GM18909 (cell line): ENCODE measurements at regions not wholly inside any gene's neighbourhood (a gene's known extent, or its start where the extent isn't known, plus 50 kb on each side); places are given as distances from the start of the nearest gene placed in this dataset.

Source experiments
- ATAC-seq: cut with Tn5 transposase; IDR thresholded peaks from one replicate; pipeline ENCODE4 v1.9.1; 2021; ENCODE audit warnings: mild to moderate bottlenecking; ENCODE audit not compliant: unreplicated experiment, poor library complexity

GRCh38 chr13:106310291-106310865, 225.1 kb downstream of the EFNB2 start:
- ATAC-seq = no peak

GRCh38 chr13:106306748-106307277, 228.6 kb downstream of the EFNB2 start:
- no peak for ATAC-seq

- no peak for ATAC-seq
Observed at GRCh38 chr13:106302843-106303242, 232.6 kb downstream of the EFNB2 start.

GRCh38 chr13:106302011-106302410, 233.5 kb downstream of the EFNB2 start:
- ATAC-seq = no peak

- ATAC-seq = no peak
Observed at GRCh38 chr13:106299621-106300020, 235.8 kb downstream of the EFNB2 start.

- no peak for ATAC-seq
Observed at GRCh38 chr13:106297283-106297682, 238.2 kb downstream of the EFNB2 start.

GRCh38 chr13:106296723-106297122, 238.7 kb downstream of the EFNB2 start:
- ATAC-seq = no peak

GRCh38 chr13:106295971-106296370, 239.5 kb downstream of the EFNB2 start:
- ATAC-seq = no peak

GRCh38 chr13:106291006-106291405, 244.5 kb downstream of the EFNB2 start:
- no peak for ATAC-seq

- ATAC-seq = no peak
Observed at GRCh38 chr13:106287351-106287750, 248.1 kb downstream of the EFNB2 start.

- peak; percentile 95 for ATAC-seq
Observed at GRCh38 chr13:106286811-106287210, 248.7 kb downstream of the EFNB2 start.

- no peak for ATAC-seq
Observed at GRCh38 chr13:106284358-106284757, 251.1 kb downstream of the EFNB2 start.

- ATAC-seq = no peak
Observed at GRCh38 chr13:106281426-106281825, 254.0 kb downstream of the EFNB2 start.

GRCh38 chr13:106277484-106278154, 257.8 kb downstream of the EFNB2 start:
- no peak for ATAC-seq

- no peak for ATAC-seq
Observed at GRCh38 chr13:106276876-106277275, 258.6 kb downstream of the EFNB2 start.

GRCh38 chr13:106275446-106276032, 259.9 kb downstream of the EFNB2 start:
- no peak for ATAC-seq

GRCh38 chr13:106274551-106275203, 260.8 kb downstream of the EFNB2 start:
- ATAC-seq = no peak

GRCh38 chr13:106263801-106264200, 271.7 kb downstream of the EFNB2 start:
- ATAC-seq = no peak

- no peak for ATAC-seq
Observed at GRCh38 chr13:106262886-106263285, 272.6 kb downstream of the EFNB2 start.

- ATAC-seq = no peak
Observed at GRCh38 chr13:106261450-106261849, 274.0 kb downstream of the EFNB2 start.

GRCh38 chr13:106260352-106260751, 275.1 kb downstream of the EFNB2 start:
- no peak for ATAC-seq
